ENCODE measurements at regions not wholly inside any gene's neighbourhood (a gene's known extent, or its start where the extent isn't known, plus 50 kb on each side); places are given as distances from the start of the nearest gene placed in this dataset.
"Not testable (repeated sequence)": the region's sequence is repeated elsewhere in the genome, so short reads cannot be mapped to it uniquely, and the experiment has no call there.

DNA sequence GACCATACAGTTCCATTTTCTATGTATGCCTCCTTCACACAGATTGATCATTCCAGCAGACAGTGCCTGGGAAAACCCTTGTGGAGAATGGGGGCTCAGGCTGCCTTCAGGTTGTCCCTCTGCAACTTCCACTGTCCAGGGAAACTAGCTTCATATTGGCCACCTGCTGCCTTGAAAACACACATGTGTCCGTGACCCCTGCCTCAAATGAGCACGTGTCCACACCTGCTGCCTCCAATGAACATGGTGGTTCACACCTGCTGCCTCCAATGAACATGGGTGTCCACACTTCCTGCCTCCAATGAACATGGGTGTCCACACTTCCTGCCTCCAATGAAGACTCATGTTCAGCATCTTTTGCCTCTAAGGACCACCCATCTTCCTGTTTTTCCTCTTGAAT is 185.4 kb upstream of the ADCY2 start:
- no peak for DNase-seq (ENCODE audit: low read depth in 2 of 2)

DNA sequence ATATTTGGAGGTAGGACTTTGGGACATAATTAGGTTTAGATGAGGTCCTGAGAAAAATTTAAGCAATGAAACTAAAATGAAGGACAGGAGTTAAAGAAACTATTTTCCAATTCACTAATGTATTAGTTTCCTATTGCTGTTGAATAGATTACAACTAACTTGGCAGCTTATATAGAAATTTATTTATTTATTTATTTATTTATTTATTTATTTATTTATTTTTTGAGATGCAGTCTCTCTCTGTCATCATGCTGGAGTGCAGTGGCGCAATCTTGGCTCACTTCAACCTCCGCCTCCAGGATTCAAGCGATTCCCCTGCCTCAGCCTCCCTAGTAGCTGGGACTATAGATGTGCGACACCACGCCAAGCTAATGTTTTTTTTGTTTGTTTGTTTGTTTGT is 182.4 kb upstream of the ADCY2 start:
- DNase-seq (ENCODE audit: low read depth in 2 of 2) = no peak

DNA sequence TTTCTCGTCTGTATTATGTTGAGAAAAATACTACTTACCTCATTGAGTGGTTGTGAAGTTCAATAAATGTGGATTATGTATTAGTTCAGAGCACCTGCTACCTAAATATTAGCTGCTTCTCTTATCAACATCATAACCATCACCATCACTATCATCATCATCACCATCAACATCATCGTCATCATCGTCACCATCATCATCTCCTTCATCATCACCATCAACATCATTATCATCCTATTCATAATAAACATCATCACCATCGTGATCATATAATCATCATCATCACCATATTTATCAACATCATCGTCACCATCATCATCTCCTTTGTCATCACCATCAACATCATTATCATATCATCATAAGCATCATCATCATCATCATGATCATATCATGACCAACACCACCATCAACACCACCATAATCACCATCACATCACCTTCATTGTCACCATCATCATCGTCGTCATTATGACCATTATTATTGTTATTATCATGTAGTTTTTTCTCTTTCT is 181.0 kb upstream of the ADCY2 start:
- no peak for DNase-seq (ENCODE audit: low read depth in 2 of 2)

DNA sequence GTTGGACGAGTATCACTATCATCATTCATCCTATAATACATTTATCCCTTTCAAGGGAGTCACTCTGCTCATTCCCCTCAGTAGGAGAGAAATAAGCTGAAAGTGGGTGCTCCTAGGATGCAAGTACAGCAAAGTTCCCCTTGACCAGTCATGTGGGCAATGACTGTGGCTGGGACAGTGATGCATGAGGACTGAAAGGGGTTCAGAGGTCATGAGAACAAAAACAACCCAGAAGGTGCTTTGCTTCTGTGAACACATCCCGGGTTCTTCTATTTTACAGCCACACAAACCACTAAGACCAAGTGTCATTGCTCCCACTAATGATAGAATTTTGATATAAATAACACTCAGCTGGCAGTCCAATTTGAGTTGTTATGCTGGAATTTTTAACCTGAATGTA is 177.8 kb upstream of the ADCY2 start:
- no peak for DNase-seq (ENCODE audit: low read depth in 2 of 2)

DNA sequence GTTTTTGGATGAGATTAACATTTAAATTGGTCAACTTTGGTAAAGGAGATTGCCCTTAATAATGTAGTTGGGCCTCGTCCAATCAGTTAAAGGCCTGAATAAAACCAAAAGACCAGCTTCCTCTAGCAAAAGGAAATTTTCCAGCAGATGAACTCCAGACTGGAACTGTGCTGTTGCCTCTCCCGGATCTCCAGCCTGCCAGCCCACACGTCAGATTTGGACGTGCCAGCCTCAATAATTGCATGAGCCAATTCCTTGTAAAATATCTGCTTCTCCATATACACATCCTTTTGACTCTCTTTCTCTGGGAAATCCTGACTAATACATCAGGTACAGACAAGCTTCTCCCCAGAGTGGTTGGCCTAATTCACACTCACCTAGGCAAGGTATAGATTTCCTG is 175.8 kb upstream of the ADCY2 start:
- no peak for DNase-seq (ENCODE audit: low read depth in 2 of 2)

DNA sequence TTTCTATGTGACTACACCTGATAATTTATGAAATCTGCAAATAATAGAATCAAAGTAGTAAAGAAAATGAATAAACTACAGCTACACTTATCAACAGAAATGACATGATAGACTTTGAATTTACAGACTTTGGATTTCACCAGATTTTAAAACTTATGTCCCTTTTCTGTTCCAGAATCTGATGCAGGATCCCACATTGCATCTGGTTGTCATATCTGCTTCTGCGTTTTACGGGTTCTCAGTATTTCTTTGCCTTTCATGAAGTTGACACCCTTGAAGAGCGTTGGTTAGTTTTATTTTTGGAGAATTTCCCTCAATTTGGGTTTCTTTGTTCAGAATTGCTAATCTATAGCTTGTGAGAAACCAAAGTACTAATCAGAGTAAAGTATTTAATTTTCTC is 174.9 kb upstream of the ADCY2 start:
- DNase-seq (ENCODE audit: low read depth in 2 of 2) = no peak

DNA sequence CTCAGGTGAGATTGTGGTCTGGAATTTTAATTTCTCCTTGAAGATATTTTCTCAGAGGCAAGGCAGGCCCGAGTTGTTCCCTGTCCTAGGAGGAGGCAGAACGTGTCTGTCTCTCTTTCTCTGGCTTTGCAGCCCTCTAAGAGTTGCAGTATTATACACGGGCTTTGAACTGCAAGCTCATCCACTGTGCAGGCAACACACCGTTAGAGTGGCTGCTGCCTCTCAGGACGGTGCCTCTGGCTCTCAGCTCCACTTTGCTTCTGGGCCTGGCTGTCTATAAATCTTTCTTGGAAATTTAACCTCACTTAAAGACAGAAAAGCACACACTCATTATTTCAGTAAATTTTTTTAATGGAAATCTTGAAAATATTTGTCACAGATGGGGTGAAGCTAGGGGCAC is 170.1 kb upstream of the ADCY2 start:
- no peak for DNase-seq (ENCODE audit: low read depth in 2 of 2)

DNA sequence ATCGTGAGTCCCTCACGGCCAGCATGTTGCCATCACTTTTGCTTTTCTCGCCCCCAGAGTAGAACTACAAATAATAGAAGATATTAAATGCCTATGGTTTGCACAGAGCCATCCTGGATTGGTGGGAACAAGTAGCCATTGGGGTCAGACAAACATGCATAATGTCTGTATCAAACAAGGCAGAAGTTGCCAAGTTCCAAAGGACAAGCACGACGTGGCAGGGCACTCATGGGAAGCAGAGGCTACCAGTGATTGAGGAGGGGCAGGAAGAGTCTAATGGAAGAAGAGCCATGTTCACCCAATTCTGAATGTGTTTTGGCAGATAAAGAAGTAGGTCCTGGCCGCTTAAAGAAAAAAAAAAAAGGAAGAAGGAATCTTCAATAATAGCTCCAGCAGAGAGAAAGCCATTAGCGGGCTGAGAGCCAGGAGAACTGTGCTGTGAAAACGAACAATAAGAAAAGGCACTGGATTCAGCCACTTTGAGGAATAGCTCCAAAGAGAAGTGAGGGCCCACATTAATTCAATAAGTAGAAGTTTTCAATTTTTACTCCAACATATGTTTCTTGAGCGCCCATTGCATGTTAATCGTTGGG is 153.7 kb upstream of the ADCY2 start:
- no peak for DNase-seq (ENCODE audit: low read depth in 2 of 2)

DNA sequence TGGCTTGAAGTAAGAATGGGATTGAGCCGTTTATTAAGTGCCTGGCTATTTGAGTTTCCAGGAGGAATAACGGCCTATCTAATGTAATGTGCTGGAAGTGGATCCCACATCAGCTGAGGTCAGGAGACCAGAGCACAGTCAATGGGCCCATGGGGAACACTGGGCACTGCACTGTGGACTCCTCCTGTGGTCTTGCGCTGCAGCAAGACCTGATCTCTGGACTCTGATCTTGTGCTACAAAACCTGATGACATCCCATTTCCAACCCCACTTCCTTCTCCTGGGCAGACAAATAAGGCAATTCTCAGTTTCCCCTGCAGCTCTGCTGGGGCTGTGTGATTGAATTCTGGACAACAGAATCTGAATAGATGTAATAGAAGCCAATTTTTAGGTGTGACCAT is 151.7 kb upstream of the ADCY2 start:
- no peak for DNase-seq (ENCODE audit: low read depth in 2 of 2)

DNA sequence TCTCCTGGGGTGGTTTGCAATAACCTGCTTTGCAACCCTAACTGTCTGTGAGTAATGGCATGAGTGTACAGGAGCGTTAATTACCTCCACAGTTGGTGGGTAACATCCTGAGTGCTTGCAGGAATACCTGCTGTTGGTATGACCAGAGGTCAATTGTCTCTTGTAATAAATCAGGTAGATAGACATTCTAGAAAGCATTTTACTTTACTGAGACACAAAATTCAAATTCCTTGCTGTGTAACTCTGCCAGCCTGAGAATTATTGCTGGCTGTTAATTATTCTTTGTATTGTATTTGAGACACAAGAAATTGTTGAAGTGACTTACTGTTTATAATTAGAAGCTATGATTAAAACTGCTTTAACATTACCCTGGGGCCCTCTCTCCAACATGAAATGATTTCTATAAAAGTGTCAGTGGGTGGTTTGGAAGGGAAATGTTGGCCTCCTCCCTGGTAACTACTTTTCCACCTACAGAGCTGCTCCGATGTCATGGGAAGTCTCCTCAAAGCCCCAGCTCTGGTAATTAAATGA is 150.8 kb upstream of the ADCY2 start:
- no peak for DNase-seq (ENCODE audit: low read depth in 2 of 2)

DNA sequence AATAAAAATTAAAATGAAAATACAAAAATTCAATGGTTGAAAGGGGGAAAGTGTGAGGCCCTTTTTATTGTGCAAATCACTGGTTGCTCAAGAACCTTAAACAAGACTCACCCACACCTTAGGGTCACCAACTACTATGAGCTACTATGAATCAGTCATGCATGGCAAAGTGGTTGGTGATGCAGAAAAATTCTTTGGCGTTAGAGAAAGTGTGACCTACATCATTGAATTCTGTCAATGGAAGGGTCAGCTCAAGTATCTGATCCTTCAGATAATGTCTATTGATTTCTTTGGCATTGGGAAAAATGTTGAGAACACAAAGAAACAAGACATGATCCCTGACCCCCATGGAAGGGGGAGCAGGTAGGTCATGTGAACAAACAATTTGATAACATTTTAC is 149.7 kb upstream of the ADCY2 start:
- no peak for DNase-seq (ENCODE audit: low read depth in 2 of 2)

DNA sequence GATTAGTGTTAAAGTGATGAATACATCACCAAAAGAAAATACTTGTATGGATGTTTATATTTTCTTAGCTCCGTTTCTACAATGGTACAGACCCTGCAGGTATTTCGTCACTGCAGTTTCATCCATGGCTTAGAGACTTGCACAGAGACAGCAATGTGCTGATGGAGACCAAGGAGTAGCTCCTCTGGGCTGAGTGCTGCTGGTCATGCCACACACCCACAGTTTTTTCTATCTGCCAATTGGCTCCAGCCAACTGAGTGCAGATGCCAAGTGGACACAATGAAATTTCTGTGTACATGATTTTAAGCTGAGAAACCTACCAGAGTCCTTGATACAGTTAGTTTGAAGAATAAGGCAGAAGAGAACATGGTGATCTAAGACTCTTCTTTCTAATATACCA is 145.9 kb upstream of the ADCY2 start:
- no peak for DNase-seq (ENCODE audit: low read depth in 2 of 2)

DNA sequence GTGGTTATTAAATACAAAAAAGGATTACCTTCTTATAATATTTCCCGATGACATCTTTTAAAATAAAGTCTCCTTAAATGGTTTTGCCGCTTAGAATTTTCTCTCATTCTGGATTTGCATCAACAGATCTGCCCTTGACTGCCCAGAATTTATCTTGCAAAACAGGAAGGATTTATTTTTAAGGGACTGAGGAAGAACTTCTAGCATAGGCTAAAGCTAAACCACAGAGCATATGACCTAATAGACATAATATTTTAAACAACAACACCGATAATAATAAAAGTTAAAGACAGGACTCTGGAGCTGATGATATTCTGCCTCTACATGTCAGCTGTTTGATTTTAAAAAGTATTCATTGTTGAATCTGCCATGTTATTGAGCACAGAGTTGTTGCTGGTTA is 145.3 kb upstream of the ADCY2 start:
- DNase-seq (ENCODE audit: low read depth in 2 of 2) = no peak

DNA sequence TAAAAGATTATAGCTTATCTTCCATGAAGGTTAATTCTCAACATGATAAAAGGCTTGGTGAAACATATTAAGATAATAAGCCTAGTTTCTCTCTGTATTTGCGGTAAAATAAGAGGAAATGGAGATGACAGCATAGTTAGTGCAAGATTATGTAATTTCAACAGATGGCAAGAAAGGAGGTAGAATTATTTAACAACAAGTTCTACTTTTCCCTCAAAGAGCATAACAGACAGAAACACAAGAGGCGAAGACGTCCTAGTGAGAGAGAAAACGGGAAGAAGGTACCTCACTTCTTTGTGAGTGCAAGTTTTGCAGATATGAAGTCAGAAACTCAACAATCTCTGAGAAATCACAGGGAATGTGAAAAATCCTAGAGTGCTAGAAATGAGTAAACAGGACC is 144.8 kb upstream of the ADCY2 start:
- DNase-seq (ENCODE audit: low read depth in 2 of 2) = no peak

DNA sequence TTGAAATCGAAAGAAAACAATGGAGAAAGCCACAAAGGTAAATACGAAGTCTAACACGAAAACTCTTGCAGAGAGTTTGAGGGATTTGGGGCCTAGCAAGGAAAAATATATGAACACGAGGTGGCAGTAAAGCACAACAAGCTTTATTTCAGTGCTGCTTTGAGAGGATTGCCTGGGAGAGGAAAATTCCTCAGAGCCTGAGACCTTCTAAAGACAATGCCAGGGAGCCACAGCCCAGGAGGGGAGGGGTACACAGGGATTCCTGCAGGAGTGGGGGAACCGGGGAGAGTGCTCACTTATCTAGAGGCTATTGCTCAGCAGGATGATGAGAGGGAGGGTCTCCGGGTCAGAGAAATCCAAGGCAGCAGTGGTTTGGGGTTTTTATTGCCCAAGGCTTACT is 134.9 kb upstream of the ADCY2 start:
- DNase-seq (ENCODE audit: low read depth in 2 of 2) = no peak

DNA sequence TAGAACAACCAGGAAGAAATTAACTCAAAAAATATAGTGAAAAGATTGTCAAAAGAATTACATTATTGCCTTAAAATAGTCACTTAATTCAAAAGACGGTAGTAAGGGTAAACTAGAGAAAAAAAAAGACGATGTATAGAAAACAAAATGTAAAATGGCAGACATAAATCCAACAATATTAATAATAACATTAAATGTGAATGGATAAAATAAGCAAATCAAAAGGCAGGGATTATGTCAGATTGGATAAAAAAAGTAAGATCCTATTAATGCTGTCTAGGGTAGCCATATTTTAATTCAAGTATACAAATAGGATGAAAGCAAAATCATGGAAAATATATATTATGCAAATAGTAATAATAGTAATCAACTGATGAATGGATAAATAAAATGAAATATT is 134.0 kb upstream of the ADCY2 start:
- DNase-seq (ENCODE audit: low read depth in 2 of 2) = no peak

DNA sequence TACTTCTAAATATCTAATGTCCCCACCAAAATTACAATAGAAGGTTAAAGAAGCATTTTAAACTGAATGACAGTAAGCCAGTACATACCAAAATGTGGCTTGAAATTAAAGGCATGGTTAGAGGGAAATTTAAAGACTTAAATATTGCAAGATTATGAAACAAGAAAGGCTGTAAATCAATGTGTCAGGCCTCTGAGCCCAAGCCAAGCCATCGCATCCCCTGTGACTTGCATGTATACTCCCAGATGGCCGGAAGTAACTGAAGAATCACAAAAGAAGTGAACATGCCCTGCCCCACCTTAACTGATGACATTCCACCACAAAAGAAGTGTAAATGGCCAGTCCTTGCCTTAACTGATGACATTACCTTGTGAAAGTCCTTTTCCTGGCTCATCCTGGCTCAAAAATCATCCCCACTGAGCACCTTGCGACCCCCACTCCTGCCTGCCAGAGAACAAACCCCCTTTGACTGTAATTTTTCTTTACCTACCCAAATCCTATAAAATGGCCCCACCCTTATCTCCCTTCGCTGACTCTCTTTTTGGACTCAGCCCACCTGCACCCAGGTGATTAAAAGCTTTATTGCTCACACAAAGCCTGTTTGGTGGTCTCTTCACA is 132.4 kb upstream of the ADCY2 start:
- not testable (repeated sequence) for DNase-seq (ENCODE audit: low read depth in 2 of 2)

DNA sequence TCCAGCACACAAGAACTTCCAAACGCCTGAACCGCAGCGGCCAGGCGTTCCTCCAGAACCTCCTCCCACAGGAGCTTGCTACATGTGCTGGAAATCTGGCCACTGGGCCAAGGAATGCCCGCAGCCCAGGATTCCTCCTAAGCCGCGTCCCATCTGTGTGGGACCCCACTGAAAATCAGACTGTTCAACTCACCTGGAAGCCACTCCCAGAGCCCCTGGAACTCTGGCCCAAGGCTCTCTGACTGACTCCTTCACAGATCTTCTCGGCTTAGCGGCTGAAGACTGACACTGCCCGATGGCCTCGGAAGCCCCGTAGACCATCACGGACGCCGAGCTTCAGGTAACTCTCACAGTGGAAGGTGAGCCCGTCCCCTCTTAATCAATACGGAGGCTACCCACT is 130.2 kb upstream of the ADCY2 start:
- not testable (repeated sequence) for DNase-seq (ENCODE audit: low read depth in 2 of 2)

DNA sequence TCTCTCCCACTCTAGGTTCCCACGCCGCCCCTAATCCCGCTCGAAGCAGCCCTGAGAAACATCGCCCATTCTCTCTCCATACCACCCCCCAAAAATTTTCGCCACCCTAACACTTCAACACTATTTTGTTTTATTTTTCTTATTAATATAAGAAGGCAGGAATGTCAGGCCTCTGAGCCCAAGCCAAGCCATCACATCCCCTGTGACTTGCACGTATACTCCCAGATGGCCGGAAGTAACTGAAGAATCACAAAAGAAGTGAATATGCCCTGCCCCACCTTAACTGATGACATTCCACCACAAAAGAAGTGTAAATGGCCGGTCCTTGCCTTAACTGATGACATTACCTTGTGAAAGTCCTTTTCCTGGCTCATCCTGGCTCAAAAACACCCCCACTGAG is 127.2 kb upstream of the ADCY2 start:
- DNase-seq (ENCODE audit: low read depth in 2 of 2) = not testable (repeated sequence)

DNA sequence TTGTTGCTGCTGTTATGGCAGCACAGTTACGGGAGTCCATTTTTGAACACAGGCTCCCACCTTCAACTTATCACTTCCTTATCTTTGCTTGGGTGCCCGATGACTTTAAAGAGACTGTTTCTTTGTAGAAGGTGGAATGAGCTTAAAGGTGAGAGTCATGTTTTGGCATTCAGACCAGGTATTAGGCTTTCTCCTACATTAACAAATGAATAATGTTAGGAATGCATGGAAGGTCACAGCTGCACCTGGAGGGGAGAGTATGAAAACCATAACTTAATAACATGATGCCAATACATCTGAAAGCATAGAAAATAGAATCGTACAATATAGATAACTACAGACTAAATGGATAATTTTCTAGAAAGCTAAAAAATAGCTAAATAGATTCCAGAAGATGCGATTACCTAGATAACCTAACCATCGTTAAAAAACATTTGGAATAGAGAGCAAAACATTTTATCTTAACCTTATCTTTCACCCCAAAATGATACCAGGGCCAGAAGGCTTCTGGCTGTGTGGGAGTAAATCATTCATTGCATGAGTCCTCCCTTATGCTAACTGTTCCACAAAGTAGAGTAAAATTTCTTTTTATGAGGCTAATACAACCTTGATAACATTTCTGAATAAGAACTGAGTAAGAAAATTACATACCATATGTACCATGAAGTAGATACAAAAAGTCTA is 126.2 kb upstream of the ADCY2 start:
- DNase-seq (ENCODE audit: low read depth in 2 of 2) = no peak

DNA sequence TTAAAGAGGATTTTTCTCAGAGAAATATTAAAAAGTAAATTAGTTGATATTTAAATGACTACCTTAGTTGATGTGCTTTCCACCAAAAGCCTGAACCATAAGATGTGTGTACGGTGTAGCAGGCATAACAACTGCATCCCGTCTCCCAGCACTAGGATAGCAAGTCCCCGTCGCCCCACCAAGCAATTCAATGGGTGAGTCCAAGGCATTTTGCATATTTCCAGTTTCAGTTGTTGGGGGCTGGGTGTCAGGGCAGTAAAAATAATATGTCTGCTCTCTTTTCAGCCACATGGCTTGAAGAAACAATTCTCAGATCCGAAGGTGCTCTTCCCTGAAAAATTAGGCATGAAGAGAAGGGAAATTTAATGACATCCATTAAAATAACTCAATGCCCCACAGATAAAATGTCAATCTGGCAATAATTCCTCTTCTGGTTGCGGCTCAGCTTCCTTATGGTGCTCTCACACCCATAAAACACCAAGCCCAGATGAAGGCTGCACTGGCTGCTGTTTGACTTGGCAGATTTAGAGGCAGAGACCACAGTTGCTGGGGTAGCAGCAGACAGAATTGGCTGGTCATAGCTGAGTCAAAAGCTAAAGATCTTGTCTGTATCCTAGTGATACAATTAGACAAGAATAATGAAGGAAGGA is 124.4 kb upstream of the ADCY2 start:
- DNase-seq (ENCODE audit: low read depth in 2 of 2) = no peak

DNA sequence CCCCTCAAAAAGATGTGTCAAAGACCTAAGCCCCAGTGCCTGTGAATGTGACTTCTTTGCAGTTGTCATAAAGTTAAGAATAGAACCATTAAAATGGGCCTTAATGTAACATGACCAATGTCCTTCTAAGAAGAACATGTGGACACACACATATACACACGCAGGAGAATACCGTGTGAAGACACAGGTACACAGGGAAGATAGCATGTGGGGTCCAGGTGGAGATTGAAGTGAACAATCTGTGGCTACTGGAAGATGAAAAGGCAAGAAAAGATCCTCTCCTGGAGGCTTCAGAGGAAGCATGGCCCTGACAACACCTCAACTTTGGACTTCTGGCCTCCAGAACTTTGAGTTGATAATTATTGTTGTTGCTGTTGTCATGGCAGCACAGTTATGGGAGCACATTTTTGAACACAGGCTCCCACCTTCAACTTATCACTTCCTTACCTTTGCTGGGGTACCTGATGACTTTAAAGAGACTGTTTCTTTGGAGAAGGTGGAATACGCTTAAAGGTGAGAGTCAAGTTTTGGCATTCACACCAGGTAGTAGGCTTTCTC is 123.5 kb upstream of the ADCY2 start:
- DNase-seq (ENCODE audit: low read depth in 2 of 2) = no peak

All from stimulated activated CD4-positive, alpha-beta T cell treated with anti-CD3 and anti-CD28 coated beads, Interleukin-1b, Interleukin-23, amount 100 ng/mL, for 4 hours (primary cell).